Smooth muscle cell (in vitro differentiated cells): ENCODE measurements at regions not wholly inside any gene's neighbourhood (a gene's known extent, or its start where the extent isn't known, plus 50 kb on each side); places are given as distances from the start of the nearest gene placed in this dataset.

ENCODE experiments used
- DNase-seq: peaks from one replicate; lab custom pipeline; 2025; ENCODE audit not compliant: unreplicated experiment; lab: John Stamatoyannopoulos, UW
- H2AFZ ChIP-seq: fragments of 200-600 bp; sonication (generic); 2 replicates; pipeline ENCODE4 v1.6.0; 2016; ENCODE audit warnings: antibody characterized with exemption, low read depth, mild to moderate bottlenecking
- H3F3A ChIP-seq: fragments of 200-600 bp; sonication (generic); 2 replicates; pipeline ENCODE4 v1.6.0; 2017; ENCODE audit warnings: antibody characterized with exemption, low read depth
- H3K27ac ChIP-seq: fragments of 200-600 bp; sonication (generic); 2 replicates; pipeline ENCODE4 v1.5.1; 2016; ENCODE audit warnings: low read depth, mild to moderate bottlenecking
- H3K27me3 ChIP-seq: fragments of 200-600 bp; sonication (generic); 2 replicates; pipeline ENCODE4 v1.6.1; 2016; ENCODE audit warnings: low read depth, mild to moderate bottlenecking
- H3K36me3 ChIP-seq: fragments of 200-600 bp; sonication (generic); 2 replicates; pipeline ENCODE4 v1.5.1; 2016; ENCODE audit warnings: low read depth
- H3K4me1 ChIP-seq: fragments of 200-600 bp; sonication (generic); 2 replicates; pipeline ENCODE4 v1.5.1; 2016; ENCODE audit warnings: low read depth
- H3K4me2 ChIP-seq: fragments of 200-600 bp; sonication (generic); 2 replicates; pipeline ENCODE4 v1.6.0; 2016; ENCODE audit warnings: mild to moderate bottlenecking
- H3K4me3 ChIP-seq: fragments of 200-600 bp; sonication (generic); 2 replicates; pipeline ENCODE4 v1.5.1; 2016; ENCODE audit warnings: mild to moderate bottlenecking
- H3K79me2 ChIP-seq: fragments of 200-600 bp; sonication (generic); 2 replicates; pipeline ENCODE4 v1.6.0; 2016; ENCODE audit warnings: low read depth, mild to moderate bottlenecking
- H3K9ac ChIP-seq: fragments of 200-600 bp; sonication (generic); 2 replicates; pipeline ENCODE4 v1.6.0; 2016; ENCODE audit warnings: low read depth
- H3K9me3 ChIP-seq: fragments of 200-600 bp; sonication (generic); replicated peaks from 2 replicates; pipeline ENCODE4 v1.5.1; 2016; ENCODE audit warnings: low read depth
- H4K20me1 ChIP-seq: fragments of 200-600 bp; sonication (generic); 2 replicates; pipeline ENCODE4 v1.6.0; 2016; ENCODE audit warnings: low read depth
- CTCF ChIP-seq: fragments of 200-600 bp; sonication (generic); IDR thresholded peaks from 2 replicates; pipeline ENCODE4 v1.5.1; 2017; ENCODE audit warnings: borderline replicate concordance, mild to moderate bottlenecking, antibody characterized with exemption; ENCODE audit not compliant: insufficient read depth, poor library complexity, severe bottlenecking
- WGBS: methylation state at CpG from one replicate; pipeline ENCODE4 v1.1.7; 2016; ENCODE audit warnings: low lambda C conversion rate; 5-methylcytosine and 5-hydroxymethylcytosine counted together

GRCh38 chr5:4348919-4349318 is 753.3 kb downstream of the IRX1 start:
- Histone ChIP-seq H2AFZ (no peak overlapping the region), H4K20me1 (no peaks in the 10 kb centered on the region), H3K36me3 (no peaks in the 10 kb centered on the region), H3K79me2 (no peaks in the 10 kb centered on the region), H3K27ac (no peak overlapping the region), H3K9ac (no peak overlapping the region), H3F3A (no peaks in the 10 kb centered on the region), H3K4me3 (no peak overlapping the region), H3K4me2 (no peak overlapping the region), H3K9me3 (no peaks in the 10 kb centered on the region), H3K27me3 (no peaks in the 10 kb centered on the region), H3K4me1 (no peaks in the 10 kb centered on the region)
- 84% methylated on average over 3 of the region's 3 CpGs for WGBS
- TF ChIP-seq CTCF, result no peak
- no peak for DNase-seq

DNA sequence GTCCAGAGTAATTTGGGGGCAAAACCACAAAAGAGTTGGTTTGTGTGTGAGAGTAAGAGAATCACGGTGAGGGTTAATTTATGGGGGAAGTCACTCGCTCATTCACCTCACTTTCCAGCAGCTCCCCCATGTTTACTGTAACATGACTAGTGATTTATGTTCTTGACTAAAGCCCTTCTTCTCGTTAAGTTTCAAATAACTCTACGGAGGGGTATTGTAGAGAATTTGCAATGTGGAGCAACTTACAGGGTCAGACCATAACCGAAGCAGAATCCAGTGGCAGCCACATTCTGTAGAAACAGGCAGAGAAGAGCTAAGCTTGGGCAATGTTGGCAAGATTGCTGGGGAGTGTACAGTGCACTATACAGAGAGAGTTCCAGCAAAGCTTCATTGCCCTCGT is 760.6 kb downstream of the IRX1 start:
- 86% methylated on average over 6 of the region's 6 CpGs for WGBS
- no peak for DNase-seq
- H3K27me3 ChIP-seq, result no peaks in the 10 kb centered on the region
- no peaks in the 10 kb centered on the region for H3K9me3 ChIP-seq
- no peaks in the 10 kb centered on the region for H3F3A ChIP-seq
- no peaks in the 10 kb centered on the region for H3K4me1 ChIP-seq
- no peak overlapping the region for H3K9ac ChIP-seq
- H3K4me2 ChIP-seq, result no peak overlapping the region
- no peak for TF ChIP-seq CTCF
- H2AFZ ChIP-seq, result no peak overlapping the region
- no peaks in the 10 kb centered on the region for H4K20me1 ChIP-seq
- H3K27ac ChIP-seq, result no peak overlapping the region
- no peaks in the 10 kb centered on the region for H3K36me3 ChIP-seq
- H3K4me3 ChIP-seq, result no peak overlapping the region
- H3K79me2 ChIP-seq, result no peaks in the 10 kb centered on the region

DNA sequence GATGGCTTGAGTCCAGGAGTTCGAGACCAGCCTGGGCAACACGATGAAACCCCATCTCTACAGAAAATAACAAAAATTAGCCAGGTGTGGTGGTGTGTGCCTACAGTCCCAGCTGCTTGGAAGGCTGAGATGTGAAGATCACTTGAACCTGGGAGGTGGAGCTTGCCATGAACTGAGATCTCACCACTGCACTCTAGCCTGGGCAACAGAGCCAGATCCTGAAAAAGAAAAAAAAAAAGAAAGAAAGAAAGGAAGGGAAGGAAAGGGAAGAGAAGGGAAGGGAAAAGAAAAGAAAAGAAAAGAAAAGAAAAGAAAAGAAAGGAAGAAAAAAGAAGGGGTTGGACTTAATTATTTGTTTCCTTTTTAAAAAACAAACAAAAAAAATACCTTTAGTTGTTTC is 764.2 kb downstream of the IRX1 start:
- H3K79me2 ChIP-seq, result no peaks in the 10 kb centered on the region
- DNase-seq, result no peak
- TF ChIP-seq CTCF, result no peak
- WGBS, result 96% methylated on average over 2 of the region's 2 CpGs
- no peaks in the 10 kb centered on the region for H3K9me3 ChIP-seq
- no peak overlapping the region for H3K27ac ChIP-seq
- H3K9ac ChIP-seq, result no peak overlapping the region
- H3K4me2 ChIP-seq, result no peak overlapping the region
- H3K27me3 ChIP-seq, result peaks cover 6% of the 10 kb centered on the region
- H2AFZ ChIP-seq, result no peak overlapping the region
- H4K20me1 ChIP-seq, result no peaks in the 10 kb centered on the region
- H3K36me3 ChIP-seq, result no peaks in the 10 kb centered on the region
- no peaks in the 10 kb centered on the region for H3K4me1 ChIP-seq
- H3F3A ChIP-seq, result no peaks in the 10 kb centered on the region
- H3K4me3 ChIP-seq, result no peak overlapping the region

DNA sequence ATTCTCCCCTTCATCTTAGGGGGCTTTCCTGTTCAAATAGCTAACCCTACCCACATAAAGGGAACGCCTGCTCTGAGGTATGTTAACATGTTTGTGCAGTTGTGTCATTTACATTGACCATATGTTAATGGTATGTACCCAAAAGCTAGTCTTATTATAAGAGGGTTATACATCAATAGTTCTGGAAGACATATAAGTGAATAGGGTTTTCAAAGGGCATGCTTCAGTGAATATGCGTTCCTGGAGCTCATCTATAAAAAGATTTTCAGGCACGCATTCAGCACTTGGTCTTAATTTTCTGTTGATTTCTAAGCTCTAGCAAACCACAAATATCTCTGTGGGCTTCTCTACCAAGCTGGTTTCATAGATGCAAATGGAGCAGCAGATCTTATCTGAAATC is 766.1 kb downstream of the IRX1 start:
- no peak for TF ChIP-seq CTCF
- Histone ChIP-seq H3K4me2 (no peak overlapping the region), H3K4me3 (no peak overlapping the region), H3K4me1 (no peaks in the 10 kb centered on the region), H3F3A (no peaks in the 10 kb centered on the region), H4K20me1 (no peaks in the 10 kb centered on the region), H2AFZ (no peak overlapping the region), H3K27ac (no peak overlapping the region), H3K9me3 (no peaks in the 10 kb centered on the region), H3K79me2 (no peaks in the 10 kb centered on the region), H3K27me3 (peaks cover 6% of the 10 kb centered on the region), H3K9ac (no peak overlapping the region), H3K36me3 (no peaks in the 10 kb centered on the region)
- no peak for DNase-seq
- 65% methylated on average over 3 of the region's 3 CpGs for WGBS
